Esophagus muscularis mucosa (tissue), 4 donors: ENCODE measurements at regions not wholly inside any gene's neighbourhood (a gene's known extent, or its start where the extent isn't known, plus 50 kb on each side); places are given as distances from the start of the nearest gene placed in this dataset.

Experiments
- DNase-seq: peaks from one replicate; pipeline ENCODE4 v3.0.0-alpha.2; 2017; ENCODE audit errors: extremely low spot score
- H3K27ac ChIP-seq, 4 donors: fragments of 200-600 bp; sonication (generic); replicated peaks in 1 of 4; 1 replicate in 3 of 4; 2 replicates in 1 of 4; pipeline ENCODE4 v1.5.1; 2016 to 2019; ENCODE audit warnings: mild to moderate bottlenecking in 1 of 4
- H3K27me3 ChIP-seq, 4 donors: fragments of 200-600 bp; sonication (generic); one replicate each; pipeline versions ENCODE4 v1.5.1 to v1.6.0; 2016 to 2019
- H3K36me3 ChIP-seq, 4 donors: fragments of 200-600 bp; sonication (generic); one replicate each; pipeline ENCODE4 v1.5.1; 2016 to 2019
- H3K4me1 ChIP-seq, 4 donors: fragments of 200-600 bp; sonication (generic); one replicate each; pipeline ENCODE4 v1.5.1; 2016 to 2019
- H3K4me3 ChIP-seq, 4 donors: fragments of 200-600 bp; sonication (generic); 1 replicate in 2 of 4; 2 replicates in 2 of 4; pipeline ENCODE4 v1.5.1; 2016 to 2019; ENCODE audit warnings: mild to moderate bottlenecking in 4 of 4, moderate library complexity in 1 of 4
- H3K9me3 ChIP-seq, 4 donors: fragments of 200-600 bp; sonication (generic); 1 replicate in 3 of 4; 2 replicates in 1 of 4; pipeline ENCODE4 v1.5.1; 2016 to 2019
- CTCF ChIP-seq, 3 experiments: fragments of 200-600 bp in 2 of 3; fragments of 450-650 bp in 1 of 3; sonication (generic) in 2 of 3; IDR thresholded peaks; one replicate each; pipeline ENCODE4 v1.5.1; 2017 to 2019; ENCODE audit warnings: antibody characterized with exemption in 3 of 3, mild to moderate bottlenecking in 2 of 3, moderate library complexity in 1 of 3
- EP300 ChIP-seq: sonication (generic); formaldehyde crosslinking; IDR thresholded peaks from one replicate; pipeline ENCODE4 v1.6.1; 2017; ENCODE audit warnings: antibody characterized with exemption
- POLR2A ChIP-seq: fragments of 450-650 bp; IDR thresholded peaks from one replicate; pipeline ENCODE4 v1.6.1; 2017; ENCODE audit warnings: antibody characterized with exemption, moderate library complexity, mild to moderate bottlenecking, low read depth
- POLR2AphosphoS5 ChIP-seq, 2 donors: sonication (generic); formaldehyde crosslinking; IDR thresholded peaks; one replicate each; pipeline ENCODE4 v1.6.1; 2017; ENCODE audit warnings: antibody characterized with exemption in 2 of 2
- WGBS: methylation state at CpG from one replicate; pipeline ENCODE4 v1.1.5; 2018; 5-methylcytosine and 5-hydroxymethylcytosine counted together
- intact Hi-C: fragments of 100-400 bp; cut with DNase I; formaldehyde crosslinking; loops from one replicate; pipeline ENCODE4 v1.15.1; 2023

GRCh38 chr21:39006571-39007311, 176.5 kb downstream of the PSMG1 start:
- Histone ChIP-seq H3K36me3 (no peaks in the 10 kb centered on the region), H3K27ac (peak overlapping the region; percentile 55 to 80 (median 72)), H3K27me3 (no peaks in the 10 kb centered on the region), H3K4me3 (no peak overlapping the region), H3K4me1 (peaks cover 30 to 49% (median 39%) of the 10 kb centered on the region in 4 donors), H3K9me3 (no peaks in the 10 kb centered on the region)
- no peak for TF ChIP-seq EP300
- TF ChIP-seq CTCF (IDR thresholded peaks at IDR 0.05) = no peak
- TF ChIP-seq POLR2A = no peak
- peak; percentile 57 to 59 for TF ChIP-seq POLR2AphosphoS5 (IDR thresholded peaks at IDR 0.05)
- WGBS = 77% methylated on average over 7 of the region's 7 CpGs
- no peak for DNase-seq
- intact Hi-C loops = loop anchor here (5.0 kb wide), 1 partner anchor 199 kb away; the partner anchor contains the start of gene ETS2

GRCh38 chr21:39005502-39005787, 177.8 kb downstream of the PSMG1 start:
- H3K4me3 ChIP-seq = no peak overlapping the region
- H3K4me1 ChIP-seq = peaks cover 37 to 50% (median 42%) of the 10 kb centered on the region in 4 donors
- peak overlapping the region; percentile 55 to 80 (median 72) for H3K27ac ChIP-seq
- H3K36me3 ChIP-seq = no peaks in the 10 kb centered on the region
- H3K9me3 ChIP-seq = no peaks in the 10 kb centered on the region
- no peaks in the 10 kb centered on the region for H3K27me3 ChIP-seq
- no peak for TF ChIP-seq CTCF (IDR thresholded peaks at IDR 0.05)
- TF ChIP-seq POLR2AphosphoS5 (IDR thresholded peaks at IDR 0.05) = no peak
- TF ChIP-seq EP300 = no peak
- no peak for TF ChIP-seq POLR2A
- WGBS = 73% methylated on average over 3 of the region's 3 CpGs
- intact Hi-C loops = loop anchor here (5.0 kb wide), 1 partner anchor 198 kb away; the partner anchor contains the start of gene ETS2
- no peak for DNase-seq

- Histone ChIP-seq H3K27me3 (no peaks in the 10 kb centered on the region), H3K4me1 (peaks cover 37 to 46% (median 41%) of the 10 kb centered on the region in 4 donors), H3K4me3 (no peak overlapping the region), H3K36me3 (no peaks in the 10 kb centered on the region), H3K27ac (peak overlapping the region; percentile 55 to 80 (median 72)), H3K9me3 (no peaks in the 10 kb centered on the region)
- no peak for DNase-seq
- intact Hi-C loops = loop anchor here (5.0 kb wide), 1 partner anchor 198 kb away; the partner anchor contains the start of gene ETS2
- WGBS = 24% methylated on average over 18 of the region's 23 CpGs
- TF ChIP-seq EP300 = no peak
- no peak for TF ChIP-seq POLR2A
- TF ChIP-seq POLR2AphosphoS5 (IDR thresholded peaks at IDR 0.05) = no peak
- TF ChIP-seq CTCF (IDR thresholded peaks at IDR 0.05) = no peak
Observed at GRCh38 chr21:39004634-39005501, 178.4 kb downstream of the PSMG1 start.

DNA sequence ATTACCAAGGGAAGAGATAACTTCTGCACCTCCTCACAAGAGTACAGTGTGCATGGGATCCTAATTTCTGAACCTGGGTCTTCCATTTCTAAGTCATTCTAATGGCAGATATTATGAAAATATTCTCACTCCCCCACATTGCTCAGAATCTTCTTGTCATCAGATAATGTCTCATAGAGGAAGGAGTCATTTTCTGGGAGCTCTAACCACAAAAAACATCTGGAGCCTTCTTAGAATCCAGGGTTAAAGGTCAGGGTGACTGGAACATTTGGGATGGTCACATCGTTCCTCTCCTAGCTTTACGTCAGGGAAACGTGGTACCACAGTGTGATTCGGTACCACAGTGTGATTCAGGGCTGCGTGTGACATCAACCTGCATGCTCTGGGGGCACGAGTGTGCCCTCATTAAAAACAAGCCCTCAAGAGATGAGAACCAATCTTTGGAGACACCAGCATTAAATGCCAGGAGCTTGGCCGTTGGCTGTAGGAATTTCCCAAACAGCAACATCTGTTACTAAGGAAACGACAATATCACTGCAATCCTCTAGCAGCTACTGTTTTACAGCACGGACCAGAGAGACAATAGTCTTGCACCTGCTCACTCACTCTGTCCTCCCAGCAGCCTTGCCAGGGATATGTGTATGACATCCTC, 179.1 kb downstream of the PSMG1 start:
- Histone ChIP-seq H3K27ac (peak overlapping the region; percentile 55 to 80 (median 72)), H3K4me1 (peaks cover 37 to 46% (median 41%) of the 10 kb centered on the region in 4 donors), H3K9me3 (no peaks in the 10 kb centered on the region), H3K27me3 (no peaks in the 10 kb centered on the region), H3K4me3 (no peak overlapping the region), H3K36me3 (no peaks in the 10 kb centered on the region)
- DNase-seq = no peak
- WGBS = 29% methylated on average over 9 of the region's 9 CpGs
- TF ChIP-seq POLR2AphosphoS5 (IDR thresholded peaks at IDR 0.05) = peak in 1 of 2 donors; percentile 42
- TF ChIP-seq CTCF (IDR thresholded peaks at IDR 0.05) = no peak
- intact Hi-C loops = no loop called here
